ENCODE measurements at regions not wholly inside any gene's neighbourhood (a gene's known extent, or its start where the extent isn't known, plus 50 kb on each side); places are given as distances from the start of the nearest gene placed in this dataset.
"Not testable (repeated sequence)": the region's sequence is repeated elsewhere in the genome, so short reads cannot be mapped to it uniquely, and the experiment has no call there.

GRCh38 chr7:81273601-81274397, 354.9 kb upstream of the SEMA3C start:
- no peak for DNase-seq

- no peak for DNase-seq
Measured at GRCh38 chr7:81272176-81272575, 353.3 kb upstream of the SEMA3C start.

GRCh38 chr7:81268551-81268950, 349.7 kb upstream of the SEMA3C start:
- DNase-seq, result no peak

GRCh38 chr7:81267508-81267907, 348.7 kb upstream of the SEMA3C start:
- DNase-seq, result no peak

- DNase-seq, result no peak
Measured at GRCh38 chr7:81264116-81264515, 345.3 kb upstream of the SEMA3C start.

- DNase-seq, result no peak
Measured at GRCh38 chr7:81260152-81260551, 341.3 kb upstream of the SEMA3C start.

- peak in 1 of 2 experiments; percentile 9 for DNase-seq
Measured at GRCh38 chr7:81256991-81257390, 338.1 kb upstream of the SEMA3C start.

GRCh38 chr7:81248420-81248819, 329.6 kb upstream of the SEMA3C start:
- DNase-seq, result no peak

GRCh38 chr7:81247364-81247763, 328.5 kb upstream of the SEMA3C start:
- not testable (repeated sequence) for DNase-seq

- no peak for DNase-seq
Measured at GRCh38 chr7:81245353-81245752, 326.5 kb upstream of the SEMA3C start.

- DNase-seq, result peak; percentile 20 to 75
Measured at GRCh38 chr7:81244224-81244623, 325.4 kb upstream of the SEMA3C start.

GRCh38 chr7:81236560-81236959, 317.7 kb upstream of the SEMA3C start:
- no peak for DNase-seq

- no peak for DNase-seq
Measured at GRCh38 chr7:81235997-81236396, 317.1 kb upstream of the SEMA3C start.

GRCh38 chr7:81234896-81235295, 316.0 kb upstream of the SEMA3C start:
- DNase-seq, result no peak

- no peak for DNase-seq
Measured at GRCh38 chr7:81233208-81233940, 314.5 kb upstream of the SEMA3C start.

- peak; percentile 29 to 78 for DNase-seq
Measured at GRCh38 chr7:81232084-81232799, 313.4 kb upstream of the SEMA3C start.

- peak; percentile 82 to 91 for DNase-seq
Measured at GRCh38 chr7:81231301-81231838, 312.5 kb upstream of the SEMA3C start.

GRCh38 chr7:81226234-81226633, 307.4 kb upstream of the SEMA3C start:
- no peak for DNase-seq

GRCh38 chr7:81222692-81223091, 303.8 kb upstream of the SEMA3C start:
- DNase-seq, result not testable (repeated sequence)

GRCh38 chr7:81221527-81222217, 302.8 kb upstream of the SEMA3C start:
- DNase-seq, result no peak

- no peak for DNase-seq
Measured at GRCh38 chr7:81218480-81219106, 299.7 kb upstream of the SEMA3C start.

GRCh38 chr7:81213394-81213793, 294.5 kb upstream of the SEMA3C start:
- no peak for DNase-seq

Measured in NCI-H446 (cell line).